Fibroblast of lung (primary cell): ENCODE measurements at regions not wholly inside any gene's neighbourhood (a gene's known extent, or its start where the extent isn't known, plus 50 kb on each side); places are given as distances from the start of the nearest gene placed in this dataset.

ENCODE experiments used
- DNase-seq, 2 donors: peaks; one replicate each; pipeline versions ENCODE4 v3.0.0 to v3.0.0-alpha.2; 2010; ENCODE audit warnings: low read depth in 2 of 2
- H2AFZ ChIP-seq: 2 replicates; pipeline ENCODE4 v1.5.1; 2012; ENCODE audit warnings: low read length, control low read depth, inconsistent platforms
- H3K27ac ChIP-seq: 2 replicates; pipeline ENCODE4 v1.5.1; 2011; ENCODE audit warnings: low read length, control low read depth; ENCODE audit not compliant: insufficient read depth
- H3K27me3 ChIP-seq: 2 replicates; pipeline ENCODE4 v1.5.1; 2011; ENCODE audit warnings: mild to moderate bottlenecking, low read length; ENCODE audit not compliant: control insufficient read depth, insufficient read depth
- H3K36me3 ChIP-seq: 2 replicates; pipeline ENCODE4 v1.5.1; 2011; ENCODE audit warnings: low read length; ENCODE audit not compliant: control insufficient read depth, insufficient read depth
- H3K4me1 ChIP-seq: 2 replicates; pipeline ENCODE4 v1.5.1; 2011; ENCODE audit warnings: low read length; ENCODE audit not compliant: control insufficient read depth, insufficient read depth; ENCODE audit errors: extremely low read depth
- H3K4me2 ChIP-seq: 2 replicates; pipeline ENCODE4 v1.5.1; 2011; ENCODE audit warnings: low read length, control low read depth; ENCODE audit not compliant: insufficient read depth; ENCODE audit errors: extremely low read depth
- H3K4me3 ChIP-seq, 4 experiments: fragments of 200-600 bp in 1 of 4; sonication (generic) in 1 of 4; replicated peaks in 1 of 4; 2 replicates each; pipeline ENCODE4 v1.5.1; 2011 to 2016; ENCODE audit warnings: low read length in 4 of 4, low read depth in 3 of 4, mild to moderate bottlenecking in 3 of 4, control low read depth in 2 of 4, inconsistent platforms in 1 of 4, mixed read lengths in 1 of 4; ENCODE audit not compliant: insufficient read depth in 1 of 4; ENCODE audit errors: control extremely low read depth in 1 of 4
- H3K79me2 ChIP-seq: 2 replicates; pipeline ENCODE4 v1.5.1; 2012; ENCODE audit warnings: mild to moderate bottlenecking, low read length, inconsistent platforms; ENCODE audit not compliant: control insufficient read depth, insufficient read depth
- H3K9ac ChIP-seq: 2 replicates; pipeline ENCODE4 v1.5.1; 2011; ENCODE audit warnings: mild to moderate bottlenecking, low read length, control low read depth; ENCODE audit not compliant: insufficient read depth
- H3K9me3 ChIP-seq: 2 replicates; pipeline ENCODE4 v1.5.1; 2012; ENCODE audit warnings: low read depth, low read length; ENCODE audit not compliant: control insufficient read depth, insufficient read depth
- H4K20me1 ChIP-seq: 2 replicates; pipeline ENCODE4 v1.5.1; 2011; ENCODE audit warnings: low read length; ENCODE audit not compliant: control insufficient read depth, insufficient read depth; ENCODE audit errors: extremely low read depth
- CTCF ChIP-seq, 2 donors: IDR thresholded peaks in 1 of 2; conservative IDR thresholded peaks in 1 of 2; 1 replicate in 1 of 2; 2 replicates in 1 of 2; pipeline ENCODE4 v1.5.1; 2011 to 2012; ENCODE audit warnings: low read length in 2 of 2, control low read depth in 1 of 2, inconsistent platforms in 1 of 2, low read depth in 1 of 2, mild to moderate bottlenecking in 1 of 2
- EZH2 ChIP-seq: IDR thresholded peaks from 2 replicates; pipeline ENCODE4 v1.5.1; 2012; ENCODE audit warnings: low read length, control low read depth, mild to moderate bottlenecking; ENCODE audit errors: missing control alignments

GRCh38 chr12:84243686-84244085 lies 668.9 kb downstream of the SLC6A15 start:
- Histone ChIP-seq H3K4me1 (no peaks in the 10 kb centered on the region), H3K27ac (no peak overlapping the region), H3K79me2 (no peaks in the 10 kb centered on the region), H3K9ac (no peak overlapping the region), H3K27me3 (no peaks in the 10 kb centered on the region), H3K36me3 (no peaks in the 10 kb centered on the region), H2AFZ (no peak overlapping the region), H4K20me1 (no peaks in the 10 kb centered on the region), H3K9me3 (no peaks in the 10 kb centered on the region), H3K4me2 (no peak overlapping the region), H3K4me3 (no peak overlapping the region)
- no peak for DNase-seq
- TF ChIP-seq CTCF (conservative IDR thresholded peaks at IDR 0.05 in 1 of 2, IDR thresholded peaks at IDR 0.05 in 1 of 2; ENCODE audit: low read depth in 1 of 2, low read length in 2 of 2), result no peak
- no peak for TF ChIP-seq EZH2

- Histone ChIP-seq H3K27ac (no peak overlapping the region), H3K36me3 (no peaks in the 10 kb centered on the region), H3K4me1 (no peaks in the 10 kb centered on the region), H3K9ac (no peak overlapping the region), H3K79me2 (no peaks in the 10 kb centered on the region), H4K20me1 (no peaks in the 10 kb centered on the region), H2AFZ (no peak overlapping the region), H3K4me2 (no peak overlapping the region), H3K27me3 (no peaks in the 10 kb centered on the region), H3K9me3 (no peaks in the 10 kb centered on the region), H3K4me3 (no peak overlapping the region)
- DNase-seq, result peak in 1 of 2 donors; percentile 17
- TF ChIP-seq CTCF (conservative IDR thresholded peaks at IDR 0.05 in 1 of 2, IDR thresholded peaks at IDR 0.05 in 1 of 2; ENCODE audit: low read depth in 1 of 2, low read length in 2 of 2) (no peak), EZH2 (no peak)
These were observed 689.8 kb downstream of the SLC6A15 start for GRCh38 chr12:84222841-84223240.

- Histone ChIP-seq H3K9ac (no peak overlapping the region), H4K20me1 (no peaks in the 10 kb centered on the region), H3K4me1 (no peaks in the 10 kb centered on the region), H3K27ac (no peak overlapping the region), H3K9me3 (no peaks in the 10 kb centered on the region), H3K36me3 (no peaks in the 10 kb centered on the region), H3K27me3 (no peaks in the 10 kb centered on the region), H3K4me3 (no peak overlapping the region), H2AFZ (no peak overlapping the region), H3K4me2 (no peak overlapping the region), H3K79me2 (no peaks in the 10 kb centered on the region)
- DNase-seq, result peak in 1 of 2 donors; percentile 5
- TF ChIP-seq EZH2 (no peak), CTCF (conservative IDR thresholded peaks at IDR 0.05 in 1 of 2, IDR thresholded peaks at IDR 0.05 in 1 of 2; ENCODE audit: low read depth in 1 of 2, low read length in 2 of 2) (no peak)
These were observed 694.2 kb downstream of the SLC6A15 start for GRCh38 chr12:84218406-84218805.
